H9 (cell line): ENCODE measurements at regions not wholly inside any gene's neighbourhood (a gene's known extent, or its start where the extent isn't known, plus 50 kb on each side); places are given as distances from the start of the nearest gene placed in this dataset.

Experiments
- DNase-seq: peaks from one replicate; pipeline ENCODE4 v3.0.0-alpha.2; 2017
- H2AFZ ChIP-seq: one replicate; pipeline ENCODE4 v1.6.1; 2013; ENCODE audit warnings: mild to moderate bottlenecking, low read length, control low read depth, moderate library complexity
- H2AK5ac ChIP-seq: 2 replicates; pipeline ENCODE4 v1.6.1; 2013; ENCODE audit warnings: low read length, control low read depth, mixed read lengths; ENCODE audit not compliant: insufficient read length
- H2BK120ac ChIP-seq: one replicate; pipeline ENCODE4 v1.6.1; 2013; ENCODE audit warnings: low read depth, mild to moderate bottlenecking, low read length, control low read depth, inconsistent platforms; ENCODE audit not compliant: poor library complexity, severe bottlenecking
- H2BK12ac ChIP-seq: 2 replicates; pipeline ENCODE4 v1.6.1; 2013; ENCODE audit warnings: low read length, control low read depth, mixed read lengths, low read depth; ENCODE audit not compliant: insufficient read length
- H2BK15ac ChIP-seq: 2 replicates; pipeline ENCODE4 v1.6.1; 2013; ENCODE audit warnings: low read depth, low read length, control low read depth
- H2BK20ac ChIP-seq: one replicate; pipeline ENCODE4 v1.6.1; 2013; ENCODE audit warnings: low read depth, mild to moderate bottlenecking, low read length, control low read depth, inconsistent platforms; ENCODE audit not compliant: poor library complexity, severe bottlenecking
- H2BK5ac ChIP-seq: 2 replicates; pipeline ENCODE4 v1.6.1; 2013; ENCODE audit warnings: low read length, control low read depth, mixed read lengths; ENCODE audit not compliant: insufficient read length
- H3K14ac ChIP-seq: 2 replicates; pipeline ENCODE4 v1.6.1; 2013; ENCODE audit warnings: low read length, control low read depth; ENCODE audit not compliant: insufficient read depth
- H3K18ac ChIP-seq: 2 replicates; pipeline ENCODE4 v1.6.1; 2013; ENCODE audit warnings: low read depth, mild to moderate bottlenecking, mixed read lengths, low read length, control low read depth; ENCODE audit not compliant: insufficient read length
- H3K23ac ChIP-seq: 2 replicates; pipeline ENCODE4 v1.6.1; 2013; ENCODE audit warnings: low read length, control low read depth, mixed read lengths, low read depth; ENCODE audit not compliant: insufficient read length
- H3K23me2 ChIP-seq: 2 replicates; pipeline ENCODE4 v1.6.1; 2013; ENCODE audit warnings: low read depth, mild to moderate bottlenecking, mixed read lengths, low read length, control low read depth; ENCODE audit not compliant: insufficient read length, poor library complexity, severe bottlenecking
- H3K27ac ChIP-seq: 2 replicates; pipeline ENCODE4 v1.5.1; 2013; ENCODE audit warnings: low read length, control low read depth, mixed read lengths, low read depth; ENCODE audit not compliant: insufficient read length
- H3K27me3 ChIP-seq: 2 replicates; pipeline ENCODE4 v1.6.1; 2013; ENCODE audit warnings: low read length, control low read depth, inconsistent platforms; ENCODE audit not compliant: insufficient read depth
- H3K4ac ChIP-seq: 2 replicates; pipeline ENCODE4 v1.6.1; 2013; ENCODE audit warnings: low read depth, mild to moderate bottlenecking, control low read depth, inconsistent platforms, low read length, moderate library complexity
- H3K4me1 ChIP-seq: 2 replicates; pipeline ENCODE4 v1.6.1; 2013; ENCODE audit warnings: low read length, control low read depth, inconsistent platforms; ENCODE audit not compliant: insufficient read depth
- H3K4me2 ChIP-seq: 2 replicates; pipeline ENCODE4 v1.6.1; 2013; ENCODE audit warnings: low read length, control low read depth, mixed read lengths; ENCODE audit not compliant: insufficient read length, insufficient read depth
- H3K56ac ChIP-seq: 2 replicates; pipeline ENCODE4 v1.6.1; 2013; ENCODE audit warnings: low read depth, mild to moderate bottlenecking, mixed read lengths, low read length, control low read depth; ENCODE audit not compliant: insufficient read length
- H3K79me1 ChIP-seq: 2 replicates; pipeline ENCODE4 v1.6.1; 2013; ENCODE audit warnings: low read depth, mild to moderate bottlenecking, moderate library complexity, low read length, control low read depth, inconsistent platforms; ENCODE audit not compliant: insufficient read depth, poor library complexity, severe bottlenecking
- H3K79me2 ChIP-seq: 2 replicates; pipeline ENCODE4 v1.6.1; 2013; ENCODE audit warnings: low read length, control low read depth, inconsistent platforms; ENCODE audit not compliant: insufficient read depth
- H3K9ac ChIP-seq: 2 replicates; pipeline ENCODE4 v1.6.1; 2013; ENCODE audit warnings: low read length, control low read depth, mixed read lengths; ENCODE audit not compliant: insufficient read length; ENCODE audit errors: extremely low read depth
- H3K9me3 ChIP-seq: one replicate; pipeline ENCODE4 v1.6.1; 2013; ENCODE audit warnings: low read depth, low read length, inconsistent platforms; ENCODE audit not compliant: control insufficient read depth
- H3T11ph ChIP-seq: one replicate; pipeline ENCODE4 v1.6.1; 2013; ENCODE audit warnings: mild to moderate bottlenecking, low read length, control low read depth, inconsistent platforms
- H4K20me1 ChIP-seq: one replicate; pipeline ENCODE4 v1.6.1; 2013; ENCODE audit not compliant: control insufficient read depth, insufficient read length, insufficient read depth
- H4K5ac ChIP-seq: 2 replicates; pipeline ENCODE4 v1.6.1; 2013; ENCODE audit warnings: low read depth, mild to moderate bottlenecking, mixed read lengths, low read length, control low read depth; ENCODE audit not compliant: insufficient read length
- H4K8ac ChIP-seq: replicated peaks from 2 replicates; pipeline ENCODE4 v1.6.1; 2013; ENCODE audit warnings: low read length, control low read depth, mixed read lengths, low read depth; ENCODE audit not compliant: insufficient read length
- H4K91ac ChIP-seq: 2 replicates; pipeline ENCODE4 v1.6.1; 2013; ENCODE audit warnings: low read depth, mild to moderate bottlenecking, moderate library complexity, mixed read lengths, low read length, control low read depth; ENCODE audit not compliant: insufficient read length
- H3K27ac Mint-ChIP-seq, 3 experiments: 2 replicates in 2 of 3; 3 replicates in 1 of 3; pipeline ENCODE4 v1.8.0; 2020 to 2021; ENCODE audit warnings: mixed read lengths in 3 of 3, mild to moderate bottlenecking in 1 of 3, moderate library complexity in 1 of 3
- H3K27me3 Mint-ChIP-seq: 2 replicates; pipeline ENCODE4 v1.8.0; 2021; ENCODE audit warnings: low read depth, mild to moderate bottlenecking, moderate library complexity, mixed read lengths
- H3K36me3 Mint-ChIP-seq, 3 experiments: 2 replicates in 2 of 3; 3 replicates in 1 of 3; pipeline ENCODE4 v1.8.0; 2020 to 2021; ENCODE audit warnings: low read depth in 3 of 3, mixed read lengths in 3 of 3; ENCODE audit not compliant: insufficient read depth in 1 of 3
- H3K4me1 Mint-ChIP-seq, 2 experiments: 2 replicates each; pipeline ENCODE4 v1.8.0; 2020; ENCODE audit warnings: mixed read lengths in 2 of 2
- H3K4me3 Mint-ChIP-seq, 2 experiments: 2 replicates in 1 of 2; 3 replicates in 1 of 2; pipeline ENCODE4 v1.8.0; 2020 to 2021; ENCODE audit warnings: mild to moderate bottlenecking in 2 of 2, mixed read lengths in 2 of 2, moderate library complexity in 1 of 2
- H3K9me3 Mint-ChIP-seq, 2 experiments: 2 replicates in 1 of 2; 3 replicates in 1 of 2; pipeline ENCODE4 v1.8.0; 2020; ENCODE audit warnings: mild to moderate bottlenecking in 2 of 2, mixed read lengths in 2 of 2, moderate library complexity in 1 of 2
- CTCF ChIP-seq: fragments of 200-600 bp; sonication (generic); conservative IDR thresholded peaks from 3 replicates; pipeline ENCODE4 v1.8.0; 2021; ENCODE audit warnings: antibody characterized with exemption, mild to moderate bottlenecking

DNA sequence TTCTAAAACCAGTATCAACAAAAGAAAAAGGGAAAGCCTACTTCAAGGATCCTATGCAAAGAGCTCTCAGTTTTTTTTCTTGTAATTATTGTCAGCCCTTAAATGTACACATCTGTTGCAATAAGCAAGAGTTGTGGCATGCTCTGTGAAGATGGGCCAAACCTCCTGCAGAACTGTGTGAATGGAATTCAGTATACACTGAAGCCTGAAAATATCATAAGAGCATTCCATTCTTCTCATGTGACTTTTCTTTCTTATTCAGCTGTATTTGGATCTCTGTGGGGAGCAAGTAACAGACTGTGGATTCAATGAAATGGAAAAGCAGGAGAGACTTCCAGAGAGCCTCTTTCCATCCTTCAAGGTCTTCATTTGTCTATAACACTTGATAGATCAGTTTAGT is 130.7 kb downstream of the SAMD9 start:
- Histone ChIP-seq H2AK5ac (no peak overlapping the region), H3K27me3 (no peaks in the 10 kb centered on the region), H3T11ph (no peak overlapping the region), H2BK12ac (no peak overlapping the region), H2BK5ac (no peak overlapping the region), H3K27ac (no peak overlapping the region), H3K4me1 (no peaks in the 10 kb centered on the region), H4K8ac (no peak overlapping the region), H3K14ac (no peak overlapping the region), H2BK120ac (no peak overlapping the region), H3K9me3 (no peaks in the 10 kb centered on the region), H3K9ac (no peak overlapping the region), H2BK15ac (no peak overlapping the region), H3K18ac (no peak overlapping the region), H3K4ac (no peak overlapping the region), H2BK20ac (no peak overlapping the region), H3K79me2 (no peaks in the 10 kb centered on the region), H4K5ac (no peak overlapping the region), H4K20me1 (no peaks in the 10 kb centered on the region), H3K23ac (no peak overlapping the region), H3K79me1 (no peaks in the 10 kb centered on the region), H4K91ac (no peak overlapping the region), H3K23me2 (no peaks in the 10 kb centered on the region), H2AFZ (no peak overlapping the region), H3K56ac (no peak overlapping the region), H3K4me2 (no peak overlapping the region)
- Mint-ChIP-seq H3K27ac (no peak overlapping the region), H3K9me3 (no peaks in the 10 kb centered on the region; a peak in 1 of 5 replicates), H3K4me1 (peaks cover 5 to 6% of the 10 kb centered on the region in 2 experiments), H3K36me3 (no peaks in the 10 kb centered on the region), H3K27me3 (no peaks in the 10 kb centered on the region), H3K4me3 (no peak overlapping the region)
- no peak for DNase-seq
- TF ChIP-seq CTCF: no peak
